Aorta (tissue), 5 donors: ENCODE measurements at regions not wholly inside any gene's neighbourhood (a gene's known extent, or its start where the extent isn't known, plus 50 kb on each side); places are given as distances from the start of the nearest gene placed in this dataset.
A peak's percentile ranks its signal among the peaks of the same experiment; 100 is the strongest.
"Not testable (repeated sequence)": the region's sequence is repeated elsewhere in the genome, so short reads cannot be mapped to it uniquely, and the experiment has no call there.

Experiments used
- ATAC-seq: fragments of 200-7000 bp; cut with Tn5 transposase; one replicate; pipeline ENCODE4 v1.9.1; 2022; ENCODE audit warnings: moderate library complexity; ENCODE audit not compliant: low FRiP score
- DNase-seq, 2 donors: peaks; one replicate each; pipeline ENCODE4 v3.0.0-alpha.2; 2020
- H3K27ac ChIP-seq, 2 donors: one replicate each; pipeline ENCODE4 v1.5.1; 2013; ENCODE audit warnings: low read length in 2 of 2, mild to moderate bottlenecking in 2 of 2, moderate library complexity in 2 of 2, control low read depth in 1 of 2, inconsistent platforms in 1 of 2, low read depth in 1 of 2
- H3K27me3 ChIP-seq, 2 donors: one replicate each; pipeline ENCODE4 v1.6.1; 2013; ENCODE audit warnings: control low read depth in 1 of 2, low read length in 1 of 2, mild to moderate bottlenecking in 1 of 2, moderate library complexity in 1 of 2; ENCODE audit not compliant: insufficient read depth in 2 of 2, control insufficient read depth in 1 of 2
- H3K36me3 ChIP-seq, 2 donors: one replicate each; pipeline ENCODE4 v1.6.1; 2013; ENCODE audit warnings: control low read depth in 1 of 2, low read length in 1 of 2, mild to moderate bottlenecking in 1 of 2; ENCODE audit not compliant: insufficient read depth in 2 of 2, control insufficient read depth in 1 of 2
- H3K4me1 ChIP-seq, 2 donors: one replicate each; pipeline ENCODE4 v1.6.1; 2013; ENCODE audit warnings: low read length in 2 of 2, control low read depth in 1 of 2, mild to moderate bottlenecking in 1 of 2, moderate library complexity in 1 of 2; ENCODE audit not compliant: insufficient read depth in 2 of 2, control insufficient read depth in 1 of 2
- H3K4me3 ChIP-seq, 2 donors: one replicate each; pipeline ENCODE4 v1.5.1; 2013; ENCODE audit warnings: low read length in 2 of 2, control low read depth in 1 of 2, mild to moderate bottlenecking in 1 of 2
- H3K9me3 ChIP-seq: one replicate; pipeline ENCODE4 v1.6.1; 2013; ENCODE audit warnings: mild to moderate bottlenecking, low read length; ENCODE audit not compliant: control insufficient read depth
- WGBS, 2 donors: extraction: QIAGEN DNeasy Blood & Tissue Kit; methylation state at CpG; one replicate each; pipeline ENCODE4 v1.1.7; 2013; 5-methylcytosine and 5-hydroxymethylcytosine counted together
- intact Hi-C, 2 donors: fragments of 100-400 bp; cut with DNase I; formaldehyde crosslinking; loops; one replicate each; pipeline versions ENCODE4 v1.14.2 to v1.15.0; 2022
- donor health status: healthy with polysubstance abuse.
- donor health status: Bipolar disorder and iron deficiency.
- donor health status: DM: no; HTN: no; CAD: no.
- donor health status: DM: no; HTN: no; CAD: no.
- donor health status: DM: yes; HTN: yes; CAD: no.

DNA sequence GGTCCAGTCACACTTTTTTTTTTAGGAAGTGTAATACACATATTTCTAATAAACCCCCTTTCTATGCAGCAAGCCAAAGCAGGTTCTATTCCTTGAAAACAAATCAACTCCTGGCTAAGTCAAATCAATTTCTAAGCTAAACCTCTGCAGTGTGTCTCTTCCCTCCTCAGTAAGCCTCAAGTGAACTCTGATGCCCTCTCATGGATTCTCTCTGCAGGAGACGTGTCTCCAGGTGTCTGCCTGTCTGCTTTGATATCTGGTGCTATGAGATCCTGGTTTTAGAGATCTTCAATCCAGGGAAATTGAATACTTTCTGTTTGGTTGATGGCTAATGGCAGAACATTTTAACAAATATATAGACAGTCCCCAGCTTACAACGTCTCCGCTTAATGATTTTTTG, 791.7 kb downstream of the AACS start:
- intact Hi-C loops, result no loop called here
- Histone ChIP-seq H3K27me3 (no peaks in the 10 kb centered on the region), H3K36me3 (no peaks in the 10 kb centered on the region), H3K9me3 (no peaks in the 10 kb centered on the region), H3K27ac (no peak overlapping the region), H3K4me1 (no peaks in the 10 kb centered on the region), H3K4me3 (no peak overlapping the region)
- WGBS, 2 donors, result 70 to 71% methylated on average over 3 of the region's 3 CpGs
- DNase-seq, result no peak
- no peak for ATAC-seq

DNA sequence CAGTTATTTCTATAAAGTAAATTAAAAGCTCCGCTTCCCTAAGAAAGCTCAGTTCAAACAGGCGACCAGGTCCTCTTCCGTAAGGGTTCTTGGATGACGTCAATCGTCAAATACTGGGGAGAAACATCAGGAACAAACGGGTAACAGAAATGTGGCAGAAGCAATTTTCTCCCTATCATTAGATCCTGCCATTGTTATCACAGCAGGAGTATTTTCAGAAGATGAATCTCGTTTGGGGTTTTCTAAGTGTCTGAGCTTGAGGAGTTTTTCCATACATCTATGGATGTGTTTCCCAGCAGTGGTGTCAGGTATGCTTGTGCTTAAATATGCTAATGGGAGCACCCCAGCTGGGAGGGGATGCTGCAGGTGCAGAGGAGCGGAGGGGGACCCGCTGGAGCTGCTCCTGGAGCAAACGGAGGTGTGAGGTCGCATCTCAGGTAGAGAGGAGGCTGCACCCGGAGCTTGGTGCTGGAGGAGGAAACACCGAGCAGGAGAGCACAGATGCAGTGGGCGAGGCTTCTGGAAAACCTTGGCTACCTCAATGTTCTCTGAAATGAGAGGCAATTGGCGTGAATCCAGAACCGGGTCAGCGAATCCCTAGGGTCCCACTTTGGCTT, 795.5 kb downstream of the AACS start:
- ATAC-seq, result no peak
- peaks cover 3% of the 10 kb centered on the region for H3K9me3 ChIP-seq

DNA sequence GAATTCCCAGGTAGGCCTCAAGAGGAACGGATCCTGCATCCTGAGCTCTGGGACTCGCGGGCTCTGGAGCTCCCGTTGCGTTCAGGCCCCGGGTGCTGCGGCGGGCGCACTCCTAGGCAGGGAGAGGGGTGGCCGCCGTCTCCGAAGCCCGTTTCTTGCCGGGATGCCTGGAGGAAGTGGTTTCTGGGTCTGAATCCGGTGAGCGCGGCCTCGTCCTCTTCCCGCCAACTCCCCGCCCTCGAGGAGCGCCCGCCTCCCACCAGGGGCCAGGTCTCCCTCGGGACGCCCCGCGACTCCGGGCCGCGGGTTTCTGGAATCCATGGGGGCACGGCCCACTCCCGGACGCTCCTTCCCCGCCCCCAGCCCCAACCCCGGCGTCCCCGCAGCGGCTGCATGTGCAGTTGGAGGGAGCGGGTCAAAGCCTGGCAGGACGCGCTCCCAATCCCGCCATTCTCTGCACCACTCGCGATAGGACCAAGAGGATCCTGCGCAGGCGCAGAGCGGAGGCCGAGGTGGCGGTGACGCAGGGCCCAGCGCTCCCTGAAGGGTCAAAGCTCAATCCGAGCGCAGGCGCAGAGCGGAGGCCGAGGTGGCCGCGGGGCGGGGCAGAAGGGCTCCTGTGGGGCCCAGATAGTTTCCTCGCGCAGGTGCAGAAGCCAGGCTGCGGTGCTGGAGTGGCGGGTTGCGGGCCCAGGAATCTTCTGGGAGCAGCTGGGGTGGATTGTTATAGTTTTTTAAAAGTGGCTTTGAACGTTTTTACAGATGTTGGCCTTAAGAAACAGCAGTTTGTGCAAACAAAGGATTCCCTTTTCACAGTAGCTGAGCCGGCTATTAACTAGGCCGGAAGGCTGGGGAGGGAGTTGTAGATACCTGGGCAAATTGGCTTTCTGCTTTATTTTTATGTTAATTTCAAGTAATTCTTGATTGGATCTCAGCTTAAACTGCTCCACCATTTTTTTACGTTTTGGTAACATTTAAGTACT, 796.4 kb downstream of the AACS start:
- no peak overlapping the region for H3K27ac ChIP-seq
- no peaks in the 10 kb centered on the region for H3K36me3 ChIP-seq
- intact Hi-C loops, result no loop called here
- H3K4me1 ChIP-seq, result no peaks in the 10 kb centered on the region
- DNase-seq (peak; percentile 75 to 87), ATAC-seq (peak; percentile 79)
- no peaks in the 10 kb centered on the region for H3K27me3 ChIP-seq
- peak overlapping the region in 1 of 2 donors; percentile 22 for H3K4me3 ChIP-seq
- H3K9me3 ChIP-seq, result peaks cover 3% of the 10 kb centered on the region
- 25 to 38% methylated on average over 54 to 68 of the region's 68 CpGs for WGBS, 2 donors

More for the DNA sequence above, 795.5 kb downstream of the AACS start:
- Histone ChIP-seq H3K36me3 (no peaks in the 10 kb centered on the region), H3K27me3 (no peaks in the 10 kb centered on the region), H3K4me1 (no peaks in the 10 kb centered on the region), H3K27ac (no peak overlapping the region), H3K4me3 (no peak overlapping the region)
- WGBS, 2 donors, result 85 to 87% methylated on average over 17 of the region's 17 CpGs
- intact Hi-C loops, result no loop called here
- no peak for DNase-seq

DNA sequence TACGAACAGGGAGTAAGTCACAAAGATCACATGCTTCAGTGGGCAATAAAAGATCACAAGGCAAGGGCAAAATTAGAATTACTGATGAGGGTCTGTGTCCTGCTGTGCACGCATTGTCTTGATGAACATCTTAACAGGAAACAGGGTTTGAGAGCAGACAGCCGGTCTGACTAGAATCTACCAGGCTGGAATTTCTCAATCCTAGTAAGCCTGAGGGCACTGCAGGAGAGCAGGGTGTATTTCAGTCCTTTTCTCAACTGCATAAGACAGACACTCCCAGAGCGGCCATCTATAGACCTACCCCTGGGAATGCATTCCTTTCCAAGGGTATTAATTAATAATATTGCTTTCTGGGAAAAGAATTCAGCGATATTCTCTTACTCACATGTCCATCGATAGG, 800.0 kb downstream of the AACS start:
- H3K27me3 ChIP-seq, intact Hi-C loops, H3K36me3 ChIP-seq, H3K27ac ChIP-seq, H3K4me1 ChIP-seq, H3K4me3 ChIP-seq, DNase-seq, H3K9me3 ChIP-seq, ATAC-seq: not testable (repeated sequence)
- WGBS, 2 donors, result 49 to 74% methylated on average over 6 of the region's 6 CpGs

DNA sequence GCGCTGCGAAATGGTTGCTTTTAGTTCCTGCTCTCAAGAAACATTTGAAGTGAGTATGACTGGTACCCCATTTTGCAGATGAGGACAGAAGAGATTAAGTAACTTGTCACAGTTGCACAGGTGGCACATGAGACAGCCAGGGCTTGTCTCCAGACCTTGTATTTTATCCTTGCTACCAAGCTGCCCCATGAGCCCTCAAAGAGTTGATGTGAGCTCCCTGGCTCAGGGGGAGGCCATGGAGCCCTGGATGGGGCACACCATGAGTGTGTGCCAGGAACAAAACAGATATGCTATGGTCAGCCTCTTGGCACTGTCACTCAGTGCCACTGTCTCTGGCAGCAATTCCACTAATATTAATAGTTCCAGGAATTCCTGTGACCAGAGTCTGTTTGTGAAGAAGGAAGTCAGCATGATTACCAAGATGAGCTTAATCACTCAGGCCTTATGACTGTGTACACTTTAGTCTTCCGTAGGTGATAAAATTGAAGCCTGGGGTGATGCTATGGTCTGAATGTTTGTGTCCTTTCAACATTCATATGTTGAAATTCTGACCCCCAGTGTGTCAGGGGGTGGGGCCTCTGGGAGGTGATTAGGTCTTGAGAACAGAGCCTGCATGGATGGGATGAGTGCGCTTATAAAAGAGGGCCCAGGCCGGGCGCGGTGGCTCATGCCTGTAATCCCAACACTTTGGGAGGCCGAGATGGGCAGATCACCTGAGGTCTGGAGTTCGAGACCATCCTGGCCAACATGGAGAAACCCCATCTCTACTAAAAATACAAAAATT, 806.8 kb downstream of the AACS start:
- intact Hi-C loops, result no loop called here
- Histone ChIP-seq H3K4me3 (no peak overlapping the region), H3K36me3 (no peaks in the 10 kb centered on the region), H3K4me1 (no peaks in the 10 kb centered on the region), H3K9me3 (no peaks in the 10 kb centered on the region), H3K27me3 (no peaks in the 10 kb centered on the region), H3K27ac (no peak overlapping the region)
- DNase-seq (no peak), ATAC-seq (no peak)
- WGBS, 2 donors, result 84 to 88% methylated on average over 9 of the region's 9 CpGs

DNA sequence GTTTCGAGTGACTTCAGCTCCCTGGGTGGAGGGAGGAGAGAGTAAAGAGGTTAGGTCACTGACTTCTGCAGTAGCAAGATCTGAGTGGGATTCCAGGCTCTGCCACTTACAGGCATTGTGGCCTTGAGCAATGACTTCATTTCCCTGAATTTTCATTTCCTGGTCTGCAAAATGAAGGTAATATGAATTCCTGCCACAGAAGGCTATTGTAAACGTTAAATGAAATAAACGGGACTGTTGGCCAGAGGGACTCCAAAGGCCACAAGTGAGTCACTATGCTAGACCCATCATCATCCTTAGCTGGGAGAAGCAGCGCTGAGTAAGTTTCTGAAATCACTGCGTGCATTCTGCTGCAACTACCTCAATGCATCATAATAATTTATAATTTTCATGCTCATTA, 807.8 kb downstream of the AACS start:
- no peaks in the 10 kb centered on the region for H3K27me3 ChIP-seq
- DNase-seq (no peak), ATAC-seq (no peak)
- WGBS, 2 donors, result 57 to 72% methylated on average over 5 of the region's 5 CpGs
- no peaks in the 10 kb centered on the region for H3K36me3 ChIP-seq
- H3K27ac ChIP-seq, result no peak overlapping the region
- H3K4me3 ChIP-seq, result no peak overlapping the region
- H3K9me3 ChIP-seq, result no peaks in the 10 kb centered on the region
- H3K4me1 ChIP-seq, result no peaks in the 10 kb centered on the region
- intact Hi-C loops, result no loop called here

DNA sequence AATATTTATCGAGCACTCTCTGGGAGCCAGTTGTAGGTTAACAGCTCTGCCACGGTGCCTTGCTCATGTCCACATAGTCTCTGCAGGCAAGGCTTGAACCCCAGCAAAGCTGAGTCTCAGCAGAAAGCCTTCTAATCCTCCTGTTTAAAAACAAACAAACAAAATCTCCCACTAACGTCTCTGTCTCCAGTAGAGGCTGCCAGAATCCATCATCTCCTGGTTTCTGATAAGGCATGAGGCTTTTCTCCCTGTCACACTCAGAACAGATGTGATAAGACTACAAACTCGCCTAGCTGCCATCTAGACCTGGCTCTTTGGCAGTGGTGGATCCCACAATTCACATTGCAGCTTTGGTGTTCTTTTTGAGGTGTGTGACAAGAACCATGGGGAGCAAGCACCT, 813.2 kb downstream of the AACS start:
- Histone ChIP-seq H3K4me1 (no peaks in the 10 kb centered on the region), H3K9me3 (no peaks in the 10 kb centered on the region), H3K36me3 (no peaks in the 10 kb centered on the region), H3K4me3 (no peak overlapping the region), H3K27me3 (no peaks in the 10 kb centered on the region), H3K27ac (no peak overlapping the region)
- no peak for DNase-seq
- intact Hi-C loops, result no loop called here
- 31 to 37% methylated on average over 4 of the region's 4 CpGs for WGBS, 2 donors
- ATAC-seq, result no peak

DNA sequence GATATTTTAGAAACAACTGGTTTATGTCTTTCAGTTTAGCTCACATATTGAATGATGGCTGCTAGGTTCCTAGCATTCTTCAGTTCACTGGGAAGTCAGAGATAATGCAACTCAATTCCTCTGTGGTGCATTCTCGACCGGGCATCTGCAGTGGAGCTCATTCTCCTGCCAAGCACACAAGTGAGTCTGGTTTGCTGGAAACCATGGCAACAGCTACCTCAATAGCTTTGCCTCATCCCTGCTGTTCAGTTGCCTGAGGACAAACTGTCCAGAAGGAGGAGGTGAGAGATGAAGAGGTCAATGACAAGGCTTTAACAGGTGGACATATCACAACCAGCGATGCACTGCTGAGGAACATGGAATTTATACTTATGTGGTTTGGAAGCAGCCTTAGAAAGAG, 816.9 kb downstream of the AACS start:
- H3K4me3 ChIP-seq, result no peak overlapping the region
- intact Hi-C loops, result no loop called here
- no peaks in the 10 kb centered on the region for H3K9me3 ChIP-seq
- WGBS, 2 donors, result 28 to 32% methylated on average over 3 of the region's 3 CpGs
- no peaks in the 10 kb centered on the region for H3K36me3 ChIP-seq
- H3K4me1 ChIP-seq, result no peaks in the 10 kb centered on the region
- no peak for ATAC-seq
- H3K27me3 ChIP-seq, result no peaks in the 10 kb centered on the region
- DNase-seq, result no peak
- H3K27ac ChIP-seq, result no peak overlapping the region
